GM18951 (cell line): ENCODE measurements at regions not wholly inside any gene's neighbourhood (a gene's known extent, or its start where the extent isn't known, plus 50 kb on each side); places are given as distances from the start of the nearest gene placed in this dataset.

Experiments
- POLR2A ChIP-seq: IDR thresholded peaks from 4 replicates; pipeline ENCODE4 v1.6.1; 2011; ENCODE audit warnings: mild to moderate bottlenecking; ENCODE audit not compliant: insufficient read length, insufficient read depth; ENCODE audit errors: extremely low read depth
- in situ Hi-C: fragments of 300-500 bp; cut with MboI; formaldehyde crosslinking; loops from one replicate; pipeline ENCODE4 v1.12.0; 2022; ENCODE audit warnings: low sequenced_read_pairs, mixed read lengths, inconsistent platforms; ENCODE audit not compliant: unreplicated experiment

GRCh38 chr7:85475071-85475470 is 288.2 kb upstream of the SEMA3D start:
- in situ Hi-C loops = no loop called here
- no peak for TF ChIP-seq POLR2A

- in situ Hi-C loops = no loop called here
- TF ChIP-seq POLR2A = no peak
Observed at GRCh38 chr7:85474234-85474633, 287.4 kb upstream of the SEMA3D start.

DNA sequence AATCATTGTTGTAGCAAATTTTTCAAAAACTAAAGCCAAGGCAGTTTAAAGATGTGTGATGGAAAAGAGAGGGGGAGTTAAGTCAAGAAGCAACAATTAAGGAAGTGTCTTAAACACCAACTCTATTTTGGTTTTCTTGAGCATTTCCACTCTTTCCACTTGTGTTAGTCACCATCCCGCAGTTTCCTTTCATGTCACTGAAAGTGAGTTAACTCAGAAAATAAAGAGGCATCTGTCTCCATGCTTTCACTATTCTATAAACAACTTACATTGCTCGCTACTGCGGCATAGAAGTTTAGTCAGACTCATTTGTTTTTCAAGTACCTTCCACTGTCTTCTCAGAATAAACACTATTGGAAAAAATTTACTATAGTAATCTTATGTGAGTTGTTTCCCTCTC is 284.9 kb upstream of the SEMA3D start:
- in situ Hi-C loops = no loop called here
- no peak for TF ChIP-seq POLR2A

DNA sequence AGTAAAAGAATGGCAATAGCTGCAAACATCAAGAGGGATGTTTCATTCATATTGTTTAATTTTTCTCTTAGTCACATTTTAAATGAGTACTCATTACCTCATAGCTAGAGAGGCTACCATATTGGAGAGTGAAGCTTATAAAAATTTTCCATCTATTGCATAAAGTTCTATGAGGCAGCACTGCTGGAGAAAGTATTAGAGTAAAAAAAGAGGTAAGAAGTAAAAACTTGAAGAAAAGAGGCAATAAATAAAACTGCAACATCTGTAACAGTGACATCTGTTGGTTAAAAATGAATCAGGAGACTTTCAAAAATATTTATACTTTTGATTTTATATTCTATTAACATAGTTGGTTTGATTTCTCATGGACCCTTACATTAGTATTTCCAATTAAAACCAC is 284.5 kb upstream of the SEMA3D start:
- in situ Hi-C loops = no loop called here
- no peak for TF ChIP-seq POLR2A

DNA sequence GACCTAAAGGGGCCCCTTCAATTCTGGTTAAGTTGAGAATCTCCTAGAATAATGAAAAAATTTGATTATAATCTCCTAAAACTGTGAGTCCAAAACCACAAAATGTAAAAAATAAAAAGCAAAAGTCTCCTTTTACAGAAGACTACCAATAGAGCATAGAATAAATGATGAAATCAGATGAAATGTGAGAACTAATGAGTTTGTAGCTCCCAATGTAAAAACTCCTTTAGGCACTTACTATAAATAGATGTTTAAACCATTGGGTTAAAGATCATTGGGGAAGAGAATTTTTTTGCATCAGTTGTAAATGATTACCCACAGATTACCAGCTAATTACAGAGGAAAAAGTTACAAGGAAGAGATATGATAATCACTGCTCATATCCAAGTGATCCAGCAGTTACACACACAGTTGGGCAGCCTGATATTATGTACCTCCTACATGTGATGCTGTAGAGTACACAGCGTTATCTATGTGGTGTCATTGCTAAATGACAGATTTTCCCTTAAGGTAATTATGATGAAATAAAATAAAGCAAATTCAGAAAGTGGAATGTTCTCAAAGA is 282.7 kb upstream of the SEMA3D start:
- no peak for TF ChIP-seq POLR2A
- in situ Hi-C loops = no loop called here

GRCh38 chr7:85464042-85464651 is 277.3 kb upstream of the SEMA3D start:
- in situ Hi-C loops = no loop called here
- no peak for TF ChIP-seq POLR2A

GRCh38 chr7:85462671-85463070 is 275.8 kb upstream of the SEMA3D start:
- in situ Hi-C loops = no loop called here
- TF ChIP-seq POLR2A = no peak

GRCh38 chr7:85457911-85458310 is 271.1 kb upstream of the SEMA3D start:
- in situ Hi-C loops = no loop called here
- TF ChIP-seq POLR2A = no peak

GRCh38 chr7:85456254-85456653 is 269.4 kb upstream of the SEMA3D start:
- in situ Hi-C loops = no loop called here
- no peak for TF ChIP-seq POLR2A

- no peak for TF ChIP-seq POLR2A
- in situ Hi-C loops = no loop called here
Observed at GRCh38 chr7:85454904-85455303, 268.0 kb upstream of the SEMA3D start.

DNA sequence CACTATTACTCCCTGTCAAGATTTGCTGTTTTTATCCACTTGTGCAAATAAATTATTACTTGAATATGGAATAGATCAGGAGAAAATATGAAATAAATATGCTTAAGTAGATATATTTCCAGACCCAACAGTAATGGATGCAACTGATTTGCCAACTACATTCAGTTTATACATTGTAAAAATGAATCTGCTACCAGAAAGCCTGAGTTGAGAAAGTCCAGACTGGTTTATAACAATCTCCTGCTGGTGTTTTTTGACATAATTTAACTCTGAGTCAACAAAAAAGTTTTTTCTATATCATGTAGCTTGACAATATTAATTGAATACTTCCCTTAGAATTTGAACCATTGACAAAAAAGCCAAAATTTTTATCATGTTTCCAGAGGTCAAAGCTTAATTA is 265.8 kb upstream of the SEMA3D start:
- no peak for TF ChIP-seq POLR2A
- in situ Hi-C loops = no loop called here

GRCh38 chr7:85449478-85449877 is 262.6 kb upstream of the SEMA3D start:
- in situ Hi-C loops = no loop called here
- TF ChIP-seq POLR2A = no peak

- in situ Hi-C loops = no loop called here
- no peak for TF ChIP-seq POLR2A
Observed at GRCh38 chr7:85447004-85447403, 260.1 kb upstream of the SEMA3D start.

DNA sequence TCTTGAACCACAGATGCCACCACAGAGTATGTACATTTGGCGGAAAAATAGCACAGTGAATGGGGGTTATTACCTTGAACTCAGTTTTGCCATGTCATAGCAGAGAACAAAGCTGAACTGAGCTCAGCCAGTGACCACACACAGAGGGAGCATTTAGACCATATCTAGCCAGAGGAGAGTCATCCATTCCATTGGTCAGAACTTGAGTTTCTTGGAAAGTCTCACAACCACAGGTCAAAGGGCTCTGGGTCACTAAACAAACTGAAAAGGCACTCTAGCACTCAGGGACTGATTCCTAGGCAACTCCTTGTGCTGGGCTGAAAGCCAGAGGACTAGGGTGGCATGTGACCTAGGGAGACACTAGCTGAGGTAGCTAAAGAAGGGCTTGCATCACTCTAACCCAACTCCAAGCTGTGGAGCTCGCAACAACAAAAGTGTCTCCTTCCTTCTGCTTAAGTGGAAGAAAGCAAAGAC is 239.7 kb upstream of the SEMA3D start:
- in situ Hi-C loops = no loop called here
- no peak for TF ChIP-seq POLR2A

DNA sequence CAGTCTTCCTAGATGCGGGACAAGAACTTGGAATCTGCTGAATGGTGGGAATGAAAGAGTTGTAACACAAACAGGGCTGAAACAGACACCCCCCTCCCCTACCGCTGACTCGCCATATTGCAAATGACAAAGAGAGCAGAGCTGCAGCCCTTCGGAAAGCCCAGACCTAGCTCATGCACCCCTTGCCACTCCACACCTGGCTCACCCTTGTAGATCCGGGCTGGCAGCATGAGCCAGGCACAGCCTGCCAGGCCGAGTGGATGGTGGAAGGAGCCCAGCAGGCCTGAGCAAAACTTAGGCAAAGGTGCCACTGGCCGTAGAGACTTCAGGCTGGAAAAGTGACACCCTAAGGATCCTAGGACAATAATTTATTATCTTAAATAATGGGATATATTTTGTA is 237.4 kb upstream of the SEMA3D start:
- TF ChIP-seq POLR2A = no peak
- in situ Hi-C loops = no loop called here

DNA sequence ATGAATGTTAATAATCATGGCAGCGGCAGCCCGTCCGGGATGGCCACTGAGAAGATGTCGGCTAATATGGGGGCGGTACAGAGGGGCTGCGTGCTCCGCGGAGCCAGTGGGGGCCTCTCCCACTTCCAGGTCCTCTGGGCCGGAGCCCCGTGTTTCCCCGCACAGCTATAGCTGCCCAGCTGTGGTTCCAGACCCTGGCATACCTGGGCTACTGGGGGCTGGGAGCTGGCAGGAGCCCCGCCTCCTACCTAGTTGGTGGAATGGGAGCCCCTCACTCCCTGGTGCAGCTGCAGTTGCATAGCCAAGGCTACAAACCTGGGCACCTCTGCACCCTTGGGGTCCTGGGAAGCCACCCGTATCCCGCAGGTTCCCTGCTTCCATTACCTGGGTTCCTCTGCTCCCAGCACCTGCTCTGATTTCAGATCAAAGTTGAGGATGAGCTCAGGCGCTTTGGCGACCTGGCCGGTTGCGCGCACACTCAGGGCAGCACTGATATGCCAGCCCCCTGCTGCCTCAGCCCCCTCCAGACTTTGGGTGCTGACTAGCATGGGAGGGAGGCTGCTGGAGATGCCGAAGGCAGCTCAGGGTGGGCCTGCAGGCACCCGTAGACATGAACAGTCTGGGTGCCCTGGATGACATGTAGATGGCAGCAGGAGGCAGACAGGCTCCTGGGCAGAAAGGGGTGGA is 236.5 kb upstream of the SEMA3D start:
- TF ChIP-seq POLR2A = no peak
- in situ Hi-C loops = no loop called here
